Kidney epithelial cell (primary cell): ENCODE measurements at regions not wholly inside any gene's neighbourhood (a gene's known extent, or its start where the extent isn't known, plus 50 kb on each side); places are given as distances from the start of the nearest gene placed in this dataset.

Experiments used
- DNase-seq: peaks from one replicate; pipeline ENCODE4 v3.0.0-alpha.2; 2010; ENCODE audit warnings: low read depth
- H3K27me3 ChIP-seq: 2 replicates; pipeline ENCODE4 v1.6.0; 2011; ENCODE audit warnings: low read length; ENCODE audit not compliant: control insufficient read depth, insufficient read depth
- H3K36me3 ChIP-seq: 2 replicates; pipeline ENCODE4 v1.5.1; 2011; ENCODE audit warnings: low read length; ENCODE audit not compliant: control insufficient read depth, insufficient read depth
- H3K4me3 ChIP-seq: 2 replicates; pipeline ENCODE4 v1.5.1; 2011; ENCODE audit warnings: low read depth, mild to moderate bottlenecking, control low read depth, low read length
- CTCF ChIP-seq: IDR thresholded peaks from 2 replicates; pipeline ENCODE4 v1.5.1; 2011; ENCODE audit warnings: mild to moderate bottlenecking, moderate library complexity, low read length, control low read depth, inconsistent platforms; ENCODE audit not compliant: insufficient read depth, poor library complexity, severe bottlenecking

GRCh38 chr4:126890994-126891393 lies 741.8 kb upstream of the INTU start:
- DNase-seq: no peak
- Histone ChIP-seq H3K4me3 (no peak overlapping the region), H3K27me3 (no peaks in the 10 kb centered on the region), H3K36me3 (no peaks in the 10 kb centered on the region)
- TF ChIP-seq CTCF: no peak

GRCh38 chr4:126894963-126895362 lies 737.8 kb upstream of the INTU start:
- TF ChIP-seq CTCF: no peak
- Histone ChIP-seq H3K4me3 (no peak overlapping the region), H3K36me3 (no peaks in the 10 kb centered on the region), H3K27me3 (no peaks in the 10 kb centered on the region)
- no peak for DNase-seq

GRCh38 chr4:126895988-126896570 lies 736.7 kb upstream of the INTU start:
- H3K36me3 ChIP-seq: no peaks in the 10 kb centered on the region
- H3K27me3 ChIP-seq: no peaks in the 10 kb centered on the region
- H3K4me3 ChIP-seq: no peak overlapping the region
- no peak for TF ChIP-seq CTCF
- DNase-seq: no peak

- DNase-seq: no peak
- Histone ChIP-seq H3K36me3 (no peaks in the 10 kb centered on the region), H3K4me3 (no peak overlapping the region), H3K27me3 (no peaks in the 10 kb centered on the region)
- no peak for TF ChIP-seq CTCF
Measured at GRCh38 chr4:126897038-126897437, 735.7 kb upstream of the INTU start.

GRCh38 chr4:126898815-126899214 lies 733.9 kb upstream of the INTU start:
- no peaks in the 10 kb centered on the region for H3K27me3 ChIP-seq
- no peak for TF ChIP-seq CTCF
- no peaks in the 10 kb centered on the region for H3K36me3 ChIP-seq
- no peak overlapping the region for H3K4me3 ChIP-seq
- no peak for DNase-seq

GRCh38 chr4:126899331-126899801 lies 733.4 kb upstream of the INTU start:
- Histone ChIP-seq H3K4me3 (no peak overlapping the region), H3K36me3 (no peaks in the 10 kb centered on the region), H3K27me3 (no peaks in the 10 kb centered on the region)
- no peak for TF ChIP-seq CTCF
- no peak for DNase-seq
